K562 (cell line): ENCODE measurements at regions not wholly inside any gene's neighbourhood (a gene's known extent, or its start where the extent isn't known, plus 50 kb on each side); places are given as distances from the start of the nearest gene placed in this dataset.

Source experiments
- ATAC-seq: fragments of 200-7000 bp; cut with Tn5 transposase; 3 replicates; pipeline ENCODE4 v1.9.1; 2020; ENCODE audit warnings: moderate library complexity
- BruUV-seq: library from RNA; stranded (reverse); fragments of 400-500 nt; replicated peaks from 2 replicates; lab custom pipeline; 2021; lab: Mats Ljungman, UMichigan
- CTCF ChIA-PET: fragments of 300-600 bp; formaldehyde crosslinking; extraction: SDS; loops from one replicate; lab custom pipeline; 2021; ENCODE audit warnings: low intra/inter-chr PET ratio; lab: Yijun Ruan, JAX
- POLR2A ChIA-PET: fragments of 300-600, 350-650 bp; sonication (Branson Sonifier 250); formaldehyde crosslinking; extraction: SDS; loops from one replicate; lab custom pipeline; 2021; ENCODE audit warnings: antibody characterized with exemption, inconsistent platforms; lab: Yijun Ruan, JAX
- DNase-seq, 4 experiments: peaks; one replicate each; pipeline versions ENCODE4 v3.0.0 to v3.0.0-alpha.2; 2011 to 2018; ENCODE audit warnings: low spot score in 3 of 4, mixed read lengths in 3 of 4; ENCODE audit errors: extremely low read depth in 1 of 4
- FAIRE-seq: peaks from 2 replicates; lab custom pipeline; 2011; peaks lifted over from hg19 to GRCh38; lab: Jason Lieb, UNC
- H2AFZ ChIP-seq: 2 replicates; pipeline ENCODE4 v1.6.0; 2011; ENCODE audit warnings: low read depth, low read length, control low read depth, inconsistent platforms
- H3K27ac ChIP-seq: fragments of 200-600 bp; 3 replicates; pipeline ENCODE4 v1.8.0; 2011; ENCODE audit warnings: low read depth, mild to moderate bottlenecking, control low read depth, inconsistent platforms, low read length, moderate library complexity, mixed read lengths; ENCODE audit errors: extremely low read depth
- H3K27me3 ChIP-seq, 2 experiments: fragments of 300-600 bp in 1 of 2; 2 replicates in 1 of 2; 3 replicates in 1 of 2; pipeline versions ENCODE4 v1.6.0 to v1.8.0; 2011; ENCODE audit warnings: inconsistent platforms in 2 of 2, low read length in 2 of 2, mild to moderate bottlenecking in 1 of 2, mixed read lengths in 1 of 2, moderate library complexity in 1 of 2; ENCODE audit not compliant: control insufficient read depth in 2 of 2, insufficient read depth in 2 of 2
- H3K36me3 ChIP-seq: fragments of 300-600 bp; 3 replicates; pipeline ENCODE4 v1.8.0; 2011; ENCODE audit warnings: mild to moderate bottlenecking, low read length, inconsistent platforms; ENCODE audit not compliant: control insufficient read depth, insufficient read depth
- H3K4me1 ChIP-seq, 2 experiments: fragments of 200-600 bp in 1 of 2; replicated peaks in 1 of 2; 2 replicates in 1 of 2; 3 replicates in 1 of 2; pipeline versions ENCODE4 v1.5.1 to v1.8.0; 2011; ENCODE audit warnings: inconsistent platforms in 2 of 2, low read length in 2 of 2, mild to moderate bottlenecking in 1 of 2, mixed read lengths in 1 of 2, moderate library complexity in 1 of 2; ENCODE audit not compliant: control insufficient read depth in 2 of 2, insufficient read depth in 2 of 2
- H3K4me2 ChIP-seq: 2 replicates; pipeline ENCODE4 v1.6.1; 2011; ENCODE audit warnings: low read length, control low read depth, inconsistent platforms, mixed read lengths; ENCODE audit not compliant: insufficient read depth
- H3K4me3 ChIP-seq: fragments of 200-600 bp; sonication (generic), shearing (Covaris generic); 2 replicates; pipeline ENCODE4 v1.5.1; 2016; ENCODE audit warnings: control low read depth, inconsistent platforms
- H3K79me2 ChIP-seq: fragments of 200-600 bp; 3 replicates; pipeline ENCODE4 v1.8.0; 2011; ENCODE audit warnings: low read length, inconsistent platforms; ENCODE audit not compliant: control insufficient read depth, insufficient read depth
- H3K9ac ChIP-seq, 2 experiments: 2 replicates each; pipeline versions ENCODE4 v1.6.0 to v1.6.1; 2011; ENCODE audit warnings: low read depth in 2 of 2, low read length in 2 of 2, control low read depth in 1 of 2, inconsistent platforms in 1 of 2, mild to moderate bottlenecking in 1 of 2, mixed read lengths in 1 of 2; ENCODE audit not compliant: insufficient read depth in 1 of 2
- H3K9me1 ChIP-seq: one replicate; pipeline ENCODE4 v1.6.0; 2011; ENCODE audit warnings: inconsistent platforms, mild to moderate bottlenecking, low read length, moderate library complexity; ENCODE audit not compliant: control insufficient read depth, insufficient read depth
- H3K9me3 ChIP-seq: replicated peaks from 2 replicates; pipeline ENCODE4 v1.5.1; 2011; ENCODE audit warnings: low read depth, low read length, inconsistent platforms; ENCODE audit not compliant: control insufficient read depth, insufficient read depth
- H4K20me1 ChIP-seq: replicated peaks from 2 replicates; pipeline ENCODE4 v1.6.1; 2011; ENCODE audit warnings: low read length, inconsistent platforms, mixed read lengths; ENCODE audit not compliant: control insufficient read depth, insufficient read depth
- E2F3 ChIP-seq: fragments of 250-450 bp; sonication (Bioruptor Pico); IDR thresholded peaks from 2 replicates; pipeline ENCODE4 v1.4.0; 2020; ENCODE audit warnings: mild to moderate bottlenecking
- ELF1 ChIP-seq: fragments of 200-800 bp; sonication (Bioruptor generic); IDR thresholded peaks from 2 replicates; pipeline ENCODE4 v1.6.1; 2016; ENCODE audit warnings: missing genetic modification characterization, missing compliant biosample characterization
- ETV5 ChIP-seq: sonication (generic); formaldehyde crosslinking; IDR thresholded peaks from 2 replicates; pipeline ENCODE4 v1.4.0; 2020; ENCODE audit warnings: low read depth, mild to moderate bottlenecking, missing genetic modification reagents
- IFI16 ChIP-seq: fragments of 250-450 bp; sonication (Bioruptor Pico); IDR thresholded peaks from 2 replicates; pipeline ENCODE4 v2.1.2; 2022; ENCODE audit warnings: mild to moderate bottlenecking, inconsistent platforms
- MNT ChIP-seq, 2 experiments: fragments of 450-650 bp; conservative IDR thresholded peaks; 2 replicates each; pipeline ENCODE4 v1.6.1; 2017; ENCODE audit warnings: mild to moderate bottlenecking in 2 of 2, moderate library complexity in 2 of 2
- POLR2H ChIP-seq: IDR thresholded peaks from 2 replicates; pipeline ENCODE4 v1.6.1; 2016; ENCODE audit warnings: missing genetic modification characterization, low read depth, mild to moderate bottlenecking, control low read depth, missing compliant biosample characterization, moderate library complexity
- POLR3G ChIP-seq: IDR thresholded peaks from 2 replicates; pipeline ENCODE4 v1.6.1; 2011; ENCODE audit not compliant: insufficient read length, insufficient replicate concordance; ENCODE audit errors: extremely low read depth
- PTTG1 ChIP-seq: fragments of 450-650 bp; IDR thresholded peaks from 2 replicates; pipeline ENCODE4 v1.6.1; 2016; ENCODE audit warnings: low read depth, mild to moderate bottlenecking, missing genetic modification characterization, missing compliant biosample characterization
- SMC3 ChIP-seq: conservative IDR thresholded peaks from 2 replicates; pipeline ENCODE4 v1.6.1; 2011; ENCODE audit warnings: low read depth, low read length, improper control_type of control experiment; ENCODE audit not compliant: insufficient read depth
- YBX1 ChIP-seq: fragments of 450-650 bp; IDR thresholded peaks from 2 replicates; pipeline ENCODE4 v1.7.1; 2016; ENCODE audit warnings: mild to moderate bottlenecking
- ZNF445 ChIP-seq: fragments of 250-450 bp; sonication (Bioruptor Pico); IDR thresholded peaks from 2 replicates; pipeline ENCODE4 v1.4.0; 2020; ENCODE audit warnings: low read depth, mild to moderate bottlenecking, moderate library complexity
- ZNF780A ChIP-seq: fragments of 250-450 bp; sonication (Bioruptor Pico); IDR thresholded peaks from 2 replicates; pipeline ENCODE4 v1.5.0; 2021; ENCODE audit warnings: mild to moderate bottlenecking
- WGBS: fragments of 100-300 bp; shearing (Covaris generic); methylation state at CpG from one replicate; pipeline ENCODE4 v1.1.6; 2016; ENCODE audit warnings: low coverage, mixed read lengths; ENCODE audit not compliant: insufficient coverage; ENCODE audit errors: missing lambda C conversion rate; 5-methylcytosine and 5-hydroxymethylcytosine counted together
- in situ Hi-C: fragments of 300-500 bp; cut with MboI; formaldehyde crosslinking; loops from 4 replicates; pipeline ENCODE4 v1.15.0; 2018; ENCODE audit warnings: inconsistent platforms, mixed read lengths
- intact Hi-C: fragments of 100-400 bp; cut with micrococcal nuclease; formaldehyde crosslinking; loops from 2 replicates; pipeline ENCODE4 v1.14.2; 2022
- TF ChIP-seq, protein P1 (sequence below): sonication (generic); formaldehyde crosslinking; IDR thresholded peaks from 2 replicates; pipeline ENCODE4 v1.8.0; 2022; ENCODE audit warnings: missing genetic modification reagents, mild to moderate bottlenecking, borderline replicate concordance
- TF ChIP-seq, protein P2 (sequence below): sonication (generic); formaldehyde crosslinking; IDR thresholded peaks from 2 replicates; pipeline ENCODE4 v1.5.0; 2020; ENCODE audit warnings: missing genetic modification reagents
- TF ChIP-seq, protein P3 (sequence below): IDR thresholded peaks from 3 replicates; pipeline ENCODE4 v1.6.1; 2011; ENCODE audit warnings: borderline replicate concordance, mild to moderate bottlenecking, moderate library complexity; ENCODE audit not compliant: insufficient read length; ENCODE audit errors: extremely low read depth

DNA sequence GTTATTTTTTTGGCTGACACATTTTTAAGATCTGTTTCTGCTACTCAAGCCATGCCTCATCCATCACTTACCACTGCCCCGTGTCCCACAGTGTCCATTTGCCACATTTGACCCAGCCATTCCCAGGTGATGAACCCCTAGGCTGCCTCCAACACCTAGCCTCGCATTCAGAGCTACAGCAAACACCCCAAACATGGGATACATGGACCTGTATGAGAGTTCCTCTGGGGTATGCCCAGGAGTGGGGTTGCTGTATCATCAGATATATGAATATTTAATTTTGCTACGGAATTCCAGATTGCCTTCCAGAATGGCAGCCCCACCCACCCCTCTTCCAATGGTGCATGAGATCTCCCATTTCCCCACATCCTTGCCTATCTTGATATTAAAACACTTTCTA, 190.1 kb upstream of the RNF32 start (continued):
- TF ChIP-seq MNT (conservative IDR thresholded peaks at IDR 0.05), result no peak
- TF ChIP-seq E2F3 (CRISPR knock-in tag), result no peak

GRCh38 chr7:156448918-156449317, 191.7 kb upstream of the RNF32 start:
- BruUV-seq, result no TSS peak
- Histone ChIP-seq H3K36me3 (no peaks in the 10 kb centered on the region), H3K4me3 (no peak overlapping the region), H3K27me3 (peaks cover 27 to 46% of the 10 kb centered on the region in 2 experiments; a peak in 4 of 5 replicates), H3K27ac (no peak overlapping the region), H3K4me1 (no peaks in the 10 kb centered on the region), H3K79me2 (no peaks in the 10 kb centered on the region), H3K4me2 (no peak overlapping the region), H3K9me1 (no peaks in the 10 kb centered on the region), H2AFZ (no peak overlapping the region), H3K9me3 (no peaks in the 10 kb centered on the region), H4K20me1 (no peaks in the 10 kb centered on the region), H3K9ac (no peak overlapping the region)
- 0% methylated on average over 1 of the region's 1 CpG for WGBS
- DNase-seq (no peak), ATAC-seq (no peak), FAIRE-seq (no peak)
- intact Hi-C loops (no loop called here), in situ Hi-C loops (no loop called here)
- ChIA-PET CTCF (no interaction called here), POLR2A (no interaction called here)
- no peak for TF ChIP-seq SMC3
- TF ChIP-seq ELF1 (tag), result no peak
- TF ChIP-seq, protein P1, sequence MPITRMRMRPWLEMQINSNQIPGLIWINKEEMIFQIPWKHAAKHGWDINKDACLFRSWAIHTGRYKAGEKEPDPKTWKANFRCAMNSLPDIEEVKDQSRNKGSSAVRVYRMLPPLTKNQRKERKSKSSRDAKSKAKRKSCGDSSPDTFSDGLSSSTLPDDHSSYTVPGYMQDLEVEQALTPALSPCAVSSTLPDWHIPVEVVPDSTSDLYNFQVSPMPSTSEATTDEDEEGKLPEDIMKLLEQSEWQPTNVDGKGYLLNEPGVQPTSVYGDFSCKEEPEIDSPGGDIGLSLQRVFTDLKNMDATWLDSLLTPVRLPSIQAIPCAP (CRISPR knock-in tag), result no peak
- TF ChIP-seq PTTG1, result no peak
- no peak for TF ChIP-seq IFI16 (CRISPR knock-in tag)
- no peak for TF ChIP-seq POLR2H (tag)
- no peak for TF ChIP-seq ETV5
- TF ChIP-seq ZNF780A (CRISPR knock-in tag), result no peak
- 0 out of 2 replicates have a peak, but pooled peaks have one; percentile 7 for TF ChIP-seq YBX1
- TF ChIP-seq, protein P2, sequence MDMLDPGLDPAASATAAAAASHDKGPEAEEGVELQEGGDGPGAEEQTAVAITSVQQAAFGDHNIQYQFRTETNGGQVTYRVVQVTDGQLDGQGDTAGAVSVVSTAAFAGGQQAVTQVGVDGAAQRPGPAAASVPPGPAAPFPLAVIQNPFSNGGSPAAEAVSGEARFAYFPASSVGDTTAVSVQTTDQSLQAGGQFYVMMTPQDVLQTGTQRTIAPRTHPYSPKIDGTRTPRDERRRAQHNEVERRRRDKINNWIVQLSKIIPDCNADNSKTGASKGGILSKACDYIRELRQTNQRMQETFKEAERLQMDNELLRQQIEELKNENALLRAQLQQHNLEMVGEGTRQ, result no peak
- TF ChIP-seq, protein P3, sequence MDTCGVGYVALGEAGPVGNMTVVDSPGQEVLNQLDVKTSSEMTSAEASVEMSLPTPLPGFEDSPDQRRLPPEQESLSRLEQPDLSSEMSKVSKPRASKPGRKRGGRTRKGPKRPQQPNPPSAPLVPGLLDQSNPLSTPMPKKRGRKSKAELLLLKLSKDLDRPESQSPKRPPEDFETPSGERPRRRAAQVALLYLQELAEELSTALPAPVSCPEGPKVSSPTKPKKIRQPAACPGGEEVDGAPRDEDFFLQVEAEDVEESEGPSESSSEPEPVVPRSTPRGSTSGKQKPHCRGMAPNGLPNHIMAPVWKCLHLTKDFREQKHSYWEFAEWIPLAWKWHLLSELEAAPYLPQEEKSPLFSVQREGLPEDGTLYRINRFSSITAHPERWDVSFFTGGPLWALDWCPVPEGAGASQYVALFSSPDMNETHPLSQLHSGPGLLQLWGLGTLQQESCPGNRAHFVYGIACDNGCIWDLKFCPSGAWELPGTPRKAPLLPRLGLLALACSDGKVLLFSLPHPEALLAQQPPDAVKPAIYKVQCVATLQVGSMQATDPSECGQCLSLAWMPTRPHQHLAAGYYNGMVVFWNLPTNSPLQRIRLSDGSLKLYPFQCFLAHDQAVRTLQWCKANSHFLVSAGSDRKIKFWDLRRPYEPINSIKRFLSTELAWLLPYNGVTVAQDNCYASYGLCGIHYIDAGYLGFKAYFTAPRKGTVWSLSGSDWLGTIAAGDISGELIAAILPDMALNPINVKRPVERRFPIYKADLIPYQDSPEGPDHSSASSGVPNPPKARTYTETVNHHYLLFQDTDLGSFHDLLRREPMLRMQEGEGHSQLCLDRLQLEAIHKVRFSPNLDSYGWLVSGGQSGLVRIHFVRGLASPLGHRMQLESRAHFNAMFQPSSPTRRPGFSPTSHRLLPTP, result no peak
- no peak for TF ChIP-seq POLR3G
- TF ChIP-seq ZNF445, result no peak
